PC-3 (cell line): ENCODE measurements at regions not wholly inside any gene's neighbourhood (a gene's known extent, or its start where the extent isn't known, plus 50 kb on each side); places are given as distances from the start of the nearest gene placed in this dataset.

Experiments used
- ATAC-seq: fragments of 200-7000 bp; cut with Tn5 transposase; 2 replicates; pipeline ENCODE4 v1.9.1; 2020; ENCODE audit warnings: mild to moderate bottlenecking, moderate library complexity
- BruUV-seq: library from RNA; stranded (reverse); fragments of 400-500 nt; replicated peaks from 2 replicates; lab custom pipeline; 2021; lab: Mats Ljungman, UMichigan
- CTCF ChIA-PET: fragments of 300-600 bp; sonication (Branson Sonifier 250); formaldehyde crosslinking; loops from one replicate; lab custom pipeline; 2022; ENCODE audit warnings: antibody characterized with exemption; lab: Charles Lee
- POLR2A ChIA-PET: fragments of 300-600 bp; sonication (Branson Sonifier 250); formaldehyde crosslinking; loops from one replicate; lab custom pipeline; 2022; ENCODE audit warnings: antibody characterized with exemption; ENCODE audit not compliant: unreplicated experiment; lab: Charles Lee
- DNase-seq: peaks from one replicate; pipeline ENCODE4 v3.0.0-alpha.2; 2015
- H2AFZ ChIP-seq: fragments of 300-600 bp; sonication (generic); 2 replicates; pipeline ENCODE4 v1.6.0; 2016; ENCODE audit warnings: antibody characterized with exemption, low read length
- H3F3A ChIP-seq: fragments of 300-600 bp; sonication (generic); one replicate; pipeline ENCODE4 v1.6.0; 2017; ENCODE audit warnings: antibody characterized with exemption, low read length, control low read depth, mild to moderate bottlenecking; ENCODE audit not compliant: unreplicated experiment
- H3K27ac ChIP-seq: fragments of 300-600 bp; sonication (generic); 2 replicates; pipeline ENCODE4 v1.5.1; 2016; ENCODE audit warnings: mild to moderate bottlenecking, low read length
- H3K27me3 ChIP-seq: fragments of 300-600 bp; sonication (generic); 2 replicates; pipeline ENCODE4 v1.6.1; 2016; ENCODE audit warnings: low read length, mixed read lengths
- H3K36me3 ChIP-seq: fragments of 300-600 bp; sonication (generic); 2 replicates; pipeline ENCODE4 v1.6.1; 2016; ENCODE audit warnings: low read depth, mixed run types, low read length, mixed read lengths
- H3K4me1 ChIP-seq: fragments of 300-600 bp; sonication (generic); 2 replicates; pipeline ENCODE4 v1.5.1; 2016; ENCODE audit warnings: low read length; ENCODE audit not compliant: insufficient read depth
- H3K4me2 ChIP-seq: fragments of 300-600 bp; sonication (generic); 2 replicates; pipeline ENCODE4 v1.6.0; 2016; ENCODE audit warnings: low read length
- H3K4me3 ChIP-seq: fragments of 300-600 bp; sonication (generic); 2 replicates; pipeline ENCODE4 v1.5.1; 2016; ENCODE audit warnings: mild to moderate bottlenecking, low read length, mixed read lengths
- H3K79me2 ChIP-seq: fragments of 300-600 bp; sonication (generic); 2 replicates; pipeline ENCODE4 v1.6.1; 2017; ENCODE audit warnings: low read length, mixed read lengths
- H3K9ac ChIP-seq: fragments of 300-600 bp; sonication (generic); 2 replicates; pipeline ENCODE4 v1.6.0; 2016; ENCODE audit warnings: mild to moderate bottlenecking, low read length
- H3K9me2 ChIP-seq: fragments of 300-600 bp; sonication (generic); replicated peaks from 2 replicates; pipeline ENCODE4 v1.6.1; 2016; ENCODE audit warnings: mixed run types, low read length, mixed read lengths
- H3K9me3 ChIP-seq: fragments of 300-600 bp; sonication (generic); 2 replicates; pipeline ENCODE4 v1.6.1; 2016; ENCODE audit warnings: low read length, mixed read lengths
- H4K20me1 ChIP-seq: fragments of 300-600 bp; sonication (generic); 2 replicates; pipeline ENCODE4 v1.6.1; 2016; ENCODE audit warnings: low read length, mixed read lengths
- EZH2 ChIP-seq: fragments of 300-600 bp; sonication (generic); IDR thresholded peaks from one replicate; pipeline ENCODE4 v1.6.1; 2017; ENCODE audit warnings: antibody characterized with exemption, mild to moderate bottlenecking, low read length; ENCODE audit not compliant: unreplicated experiment
- EZH2phosphoT487 ChIP-seq: fragments of 300-600 bp; sonication (generic); IDR thresholded peaks from 2 replicates; pipeline ENCODE4 v1.6.1; 2018; ENCODE audit warnings: mild to moderate bottlenecking, antibody characterized with exemption, low read length, borderline replicate concordance
- intact Hi-C: fragments of 100-400 bp; cut with micrococcal nuclease; formaldehyde crosslinking; loops from 2 replicates; pipeline ENCODE4 v1.9.0; 2023
- TF ChIP-seq, protein P1 (sequence below): fragments of 300-600 bp; sonication (generic); conservative IDR thresholded peaks from 2 replicates; pipeline ENCODE4 v1.5.1; 2017; ENCODE audit warnings: antibody characterized with exemption, low read depth, mild to moderate bottlenecking, low read length

DNA sequence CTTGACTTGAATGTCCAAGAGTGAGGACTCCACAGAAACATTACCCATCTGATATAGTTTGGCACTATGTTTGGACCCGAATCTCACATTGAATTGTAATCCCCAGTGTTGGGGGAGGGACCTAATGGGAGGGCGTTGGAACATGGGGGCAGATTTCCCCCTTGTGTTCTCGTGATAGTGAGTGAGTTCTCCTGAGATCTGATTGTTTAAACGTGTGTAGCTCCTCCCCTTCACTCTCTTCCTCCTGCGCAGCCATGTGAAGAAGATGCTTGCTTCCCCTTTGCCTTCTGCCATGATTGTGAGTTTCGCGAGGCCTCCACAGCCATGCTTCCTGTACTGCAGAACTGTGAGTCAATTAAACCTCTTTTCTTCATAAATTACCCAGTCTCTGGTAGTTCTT lies 273.9 kb upstream of the TBC1D5 start:
- H3K27ac ChIP-seq = no peak overlapping the region
- DNase-seq (no peak), ATAC-seq (no peak)
- no peak overlapping the region for H3K4me2 ChIP-seq
- H3F3A ChIP-seq = no peaks in the 10 kb centered on the region
- CTCF ChIA-PET = no interaction called here
- H3K4me3 ChIP-seq = no peak overlapping the region
- TF ChIP-seq, protein P1, sequence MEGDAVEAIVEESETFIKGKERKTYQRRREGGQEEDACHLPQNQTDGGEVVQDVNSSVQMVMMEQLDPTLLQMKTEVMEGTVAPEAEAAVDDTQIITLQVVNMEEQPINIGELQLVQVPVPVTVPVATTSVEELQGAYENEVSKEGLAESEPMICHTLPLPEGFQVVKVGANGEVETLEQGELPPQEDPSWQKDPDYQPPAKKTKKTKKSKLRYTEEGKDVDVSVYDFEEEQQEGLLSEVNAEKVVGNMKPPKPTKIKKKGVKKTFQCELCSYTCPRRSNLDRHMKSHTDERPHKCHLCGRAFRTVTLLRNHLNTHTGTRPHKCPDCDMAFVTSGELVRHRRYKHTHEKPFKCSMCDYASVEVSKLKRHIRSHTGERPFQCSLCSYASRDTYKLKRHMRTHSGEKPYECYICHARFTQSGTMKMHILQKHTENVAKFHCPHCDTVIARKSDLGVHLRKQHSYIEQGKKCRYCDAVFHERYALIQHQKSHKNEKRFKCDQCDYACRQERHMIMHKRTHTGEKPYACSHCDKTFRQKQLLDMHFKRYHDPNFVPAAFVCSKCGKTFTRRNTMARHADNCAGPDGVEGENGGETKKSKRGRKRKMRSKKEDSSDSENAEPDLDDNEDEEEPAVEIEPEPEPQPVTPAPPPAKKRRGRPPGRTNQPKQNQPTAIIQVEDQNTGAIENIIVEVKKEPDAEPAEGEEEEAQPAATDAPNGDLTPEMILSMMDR = no peak
- TF ChIP-seq EZH2 = no peak
- no peak for TF ChIP-seq EZH2phosphoT487
- no peak overlapping the region for H2AFZ ChIP-seq
- H3K4me1 ChIP-seq = no peaks in the 10 kb centered on the region
- no peaks in the 10 kb centered on the region for H3K36me3 ChIP-seq
- POLR2A ChIA-PET = no interaction called here
- no peaks in the 10 kb centered on the region for H4K20me1 ChIP-seq
- H3K9me3 ChIP-seq = no peaks in the 10 kb centered on the region
- H3K9me2 ChIP-seq = no peaks in the 10 kb centered on the region
- H3K79me2 ChIP-seq = no peaks in the 10 kb centered on the region
- intact Hi-C loops = no loop called here
- H3K9ac ChIP-seq = no peak overlapping the region
- H3K27me3 ChIP-seq = no peaks in the 10 kb centered on the region
- no TSS peak for BruUV-seq

GRCh38 chr3:18012933-18013332 lies 270.5 kb upstream of the TBC1D5 start:
- no peaks in the 10 kb centered on the region for H3F3A ChIP-seq
- no peaks in the 10 kb centered on the region for H3K27me3 ChIP-seq
- H3K9me2 ChIP-seq = no peaks in the 10 kb centered on the region
- H3K9me3 ChIP-seq = no peaks in the 10 kb centered on the region
- no peak overlapping the region for H3K27ac ChIP-seq
- POLR2A ChIA-PET = no interaction called here
- intact Hi-C loops = no loop called here
- H3K36me3 ChIP-seq = no peaks in the 10 kb centered on the region
- no peak overlapping the region for H2AFZ ChIP-seq
- H3K79me2 ChIP-seq = no peaks in the 10 kb centered on the region
- ATAC-seq (no peak), DNase-seq (no peak)
- no peaks in the 10 kb centered on the region for H3K4me1 ChIP-seq
- no peak overlapping the region for H3K9ac ChIP-seq
- H3K4me2 ChIP-seq = no peak overlapping the region
- no peaks in the 10 kb centered on the region for H4K20me1 ChIP-seq
- BruUV-seq = no TSS peak
- CTCF ChIA-PET = no interaction called here
- H3K4me3 ChIP-seq = no peak overlapping the region
- TF ChIP-seq, protein P1 = no peak
- TF ChIP-seq EZH2phosphoT487 = no peak
- no peak for TF ChIP-seq EZH2

DNA sequence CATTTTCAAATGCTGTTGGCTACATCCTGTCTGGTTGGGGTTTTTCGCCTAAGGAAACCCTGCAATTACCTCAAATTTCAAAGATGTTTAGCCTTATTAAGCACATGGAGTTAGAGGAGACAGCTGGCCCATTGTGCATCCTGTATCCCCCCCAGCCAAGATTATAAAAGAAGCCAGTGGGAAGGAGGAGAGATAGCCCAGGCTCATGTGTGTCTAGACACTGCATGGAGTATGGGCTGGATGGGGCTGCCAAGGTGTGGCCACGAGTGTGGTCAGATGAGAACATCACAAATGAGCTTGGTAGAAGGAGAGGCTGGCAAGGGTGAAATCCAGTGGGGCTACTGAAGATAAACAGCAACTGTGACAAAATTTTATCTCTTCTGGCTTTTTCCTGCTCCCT lies 270.0 kb upstream of the TBC1D5 start:
- Histone ChIP-seq H3K4me1 (no peaks in the 10 kb centered on the region), H4K20me1 (no peaks in the 10 kb centered on the region), H3K9ac (no peak overlapping the region), H3K9me3 (no peaks in the 10 kb centered on the region), H3K9me2 (no peaks in the 10 kb centered on the region), H2AFZ (no peak overlapping the region), H3K4me3 (no peak overlapping the region), H3F3A (no peaks in the 10 kb centered on the region), H3K4me2 (no peak overlapping the region), H3K36me3 (no peaks in the 10 kb centered on the region), H3K27me3 (no peaks in the 10 kb centered on the region), H3K79me2 (no peaks in the 10 kb centered on the region), H3K27ac (no peak overlapping the region)
- DNase-seq (no peak), ATAC-seq (no peak)
- ChIA-PET CTCF (no interaction called here), POLR2A (no interaction called here)
- intact Hi-C loops = no loop called here
- BruUV-seq = no TSS peak
- TF ChIP-seq, protein P1 = no peak
- TF ChIP-seq EZH2 (no peak), EZH2phosphoT487 (no peak)
